Urinary bladder (tissue), 3 donors: ENCODE measurements at regions not wholly inside any gene's neighbourhood (a gene's known extent, or its start where the extent isn't known, plus 50 kb on each side); places are given as distances from the start of the nearest gene placed in this dataset.

ENCODE experiments used
- DNase-seq: peaks from one replicate; pipeline ENCODE4 v3.0.0-alpha.2; 2015; ENCODE audit errors: extremely low spot score
- H3K27ac ChIP-seq: one replicate; pipeline ENCODE4 v1.5.1; 2013; ENCODE audit warnings: low read depth, mild to moderate bottlenecking, moderate library complexity
- H3K36me3 ChIP-seq: one replicate; pipeline ENCODE4 v1.6.1; 2013; ENCODE audit warnings: mild to moderate bottlenecking, moderate library complexity; ENCODE audit not compliant: insufficient read depth
- H3K4me1 ChIP-seq: one replicate; pipeline ENCODE4 v1.6.1; 2013; ENCODE audit warnings: mild to moderate bottlenecking, moderate library complexity; ENCODE audit not compliant: insufficient read depth
- H3K4me3 ChIP-seq: one replicate; pipeline ENCODE4 v1.5.1; 2013; ENCODE audit warnings: low read depth, low read length
- WGBS: extraction: QIAGEN DNeasy Blood & Tissue Kit; methylation state at CpG from one replicate; pipeline ENCODE4 v1.1.7; 2013; 5-methylcytosine and 5-hydroxymethylcytosine counted together
- donor health status: healthy with polysubstance abuse.
- donor health status: healthy.

- H3K4me3 ChIP-seq, result no peak overlapping the region
- no peak overlapping the region for H3K27ac ChIP-seq
- WGBS, result 81% methylated on average over 4 of the region's 4 CpGs
- H3K36me3 ChIP-seq, result no peaks in the 10 kb centered on the region
- H3K4me1 ChIP-seq, result no peaks in the 10 kb centered on the region
- DNase-seq, result no peak
Measured at GRCh38 chr1:73824065-73824464, 373.9 kb downstream of the LRRIQ3 start.

- Histone ChIP-seq H3K36me3 (no peaks in the 10 kb centered on the region), H3K27ac (no peak overlapping the region), H3K4me3 (no peak overlapping the region), H3K4me1 (no peaks in the 10 kb centered on the region)
- DNase-seq, result no peak
Measured at GRCh38 chr1:73821520-73821919, 376.5 kb downstream of the LRRIQ3 start.

GRCh38 chr1:73820843-73821242 lies 377.1 kb downstream of the LRRIQ3 start:
- Histone ChIP-seq H3K27ac (no peak overlapping the region), H3K4me3 (no peak overlapping the region), H3K36me3 (no peaks in the 10 kb centered on the region), H3K4me1 (no peaks in the 10 kb centered on the region)
- no peak for DNase-seq
- 88% methylated on average over 1 of the region's 1 CpG for WGBS

GRCh38 chr1:73813716-73814115 lies 384.3 kb downstream of the LRRIQ3 start:
- Histone ChIP-seq H3K4me3 (no peak overlapping the region), H3K36me3 (no peaks in the 10 kb centered on the region), H3K4me1 (no peaks in the 10 kb centered on the region), H3K27ac (no peak overlapping the region)
- WGBS, result 48% methylated on average over 2 of the region's 2 CpGs
- no peak for DNase-seq

- DNase-seq, result no peak
- Histone ChIP-seq H3K36me3 (no peaks in the 10 kb centered on the region), H3K4me1 (no peaks in the 10 kb centered on the region), H3K27ac (no peak overlapping the region), H3K4me3 (no peak overlapping the region)
- 67% methylated on average over 2 of the region's 2 CpGs for WGBS
Measured at GRCh38 chr1:73813236-73813635, 384.7 kb downstream of the LRRIQ3 start.

GRCh38 chr1:73811798-73812197 lies 386.2 kb downstream of the LRRIQ3 start:
- DNase-seq, result no peak
- no peaks in the 10 kb centered on the region for H3K36me3 ChIP-seq
- no peaks in the 10 kb centered on the region for H3K4me1 ChIP-seq
- no peak overlapping the region for H3K4me3 ChIP-seq
- 68% methylated on average over 3 of the region's 3 CpGs for WGBS
- H3K27ac ChIP-seq, result no peak overlapping the region

- no peak for DNase-seq
- 83% methylated on average over 3 of the region's 3 CpGs for WGBS
- Histone ChIP-seq H3K27ac (no peak overlapping the region), H3K4me1 (no peaks in the 10 kb centered on the region), H3K36me3 (no peaks in the 10 kb centered on the region), H3K4me3 (no peak overlapping the region)
Measured at GRCh38 chr1:73804935-73805334, 393.0 kb downstream of the LRRIQ3 start.

GRCh38 chr1:73803380-73803779 lies 394.6 kb downstream of the LRRIQ3 start:
- no peak overlapping the region for H3K27ac ChIP-seq
- no peak overlapping the region for H3K4me3 ChIP-seq
- no peak for DNase-seq
- no peaks in the 10 kb centered on the region for H3K36me3 ChIP-seq
- H3K4me1 ChIP-seq, result no peaks in the 10 kb centered on the region
- 85% methylated on average over 4 of the region's 4 CpGs for WGBS

GRCh38 chr1:73801912-73802429 lies 396.0 kb downstream of the LRRIQ3 start:
- Histone ChIP-seq H3K27ac (no peak overlapping the region), H3K4me3 (no peak overlapping the region), H3K4me1 (no peaks in the 10 kb centered on the region), H3K36me3 (no peaks in the 10 kb centered on the region)
- no peak for DNase-seq
- WGBS, result 40% methylated on average over 1 of the region's 1 CpG

- H3K27ac ChIP-seq, result no peak overlapping the region
- 20% methylated on average over 2 of the region's 2 CpGs for WGBS
- no peaks in the 10 kb centered on the region for H3K4me1 ChIP-seq
- H3K36me3 ChIP-seq, result no peaks in the 10 kb centered on the region
- no peak for DNase-seq
- H3K4me3 ChIP-seq, result no peak overlapping the region
Measured at GRCh38 chr1:73800376-73800775, 397.6 kb downstream of the LRRIQ3 start.

- DNase-seq, result no peak
- Histone ChIP-seq H3K4me3 (no peak overlapping the region), H3K36me3 (no peaks in the 10 kb centered on the region), H3K27ac (no peak overlapping the region), H3K4me1 (no peaks in the 10 kb centered on the region)
Measured at GRCh38 chr1:73789965-73790364, 408.0 kb downstream of the LRRIQ3 start.

GRCh38 chr1:73784026-73784425 lies 413.9 kb downstream of the LRRIQ3 start:
- DNase-seq, result no peak
- Histone ChIP-seq H3K4me3 (no peak overlapping the region), H3K27ac (no peak overlapping the region), H3K36me3 (no peaks in the 10 kb centered on the region), H3K4me1 (no peaks in the 10 kb centered on the region)
- WGBS, result 65% methylated on average over 2 of the region's 2 CpGs

- no peak for DNase-seq
- 56% methylated on average over 6 of the region's 6 CpGs for WGBS
Measured at GRCh38 chr1:73783352-73783751, 414.6 kb downstream of the LRRIQ3 start.

GRCh38 chr1:73782901-73783300 lies 415.1 kb downstream of the LRRIQ3 start:
- 69% methylated on average over 2 of the region's 2 CpGs for WGBS
- Histone ChIP-seq H3K27ac (no peak overlapping the region), H3K36me3 (no peaks in the 10 kb centered on the region), H3K4me3 (no peak overlapping the region), H3K4me1 (no peaks in the 10 kb centered on the region)
- no peak for DNase-seq

More at GRCh38 chr1:73783352-73783751, 414.6 kb downstream of the LRRIQ3 start:
- Histone ChIP-seq H3K4me1 (no peaks in the 10 kb centered on the region), H3K36me3 (no peaks in the 10 kb centered on the region), H3K4me3 (no peak overlapping the region), H3K27ac (no peak overlapping the region)

- no peak overlapping the region for H3K4me3 ChIP-seq
- H3K36me3 ChIP-seq, result no peaks in the 10 kb centered on the region
- H3K4me1 ChIP-seq, result no peaks in the 10 kb centered on the region
- DNase-seq, result no peak
- no peak overlapping the region for H3K27ac ChIP-seq
- 90% methylated on average over 2 of the region's 2 CpGs for WGBS
Measured at GRCh38 chr1:73781251-73781650, 416.7 kb downstream of the LRRIQ3 start.
